Loucy (cell line): ENCODE measurements at regions not wholly inside any gene's neighbourhood (a gene's known extent, or its start where the extent isn't known, plus 50 kb on each side); places are given as distances from the start of the nearest gene placed in this dataset.
"Not testable (repeated sequence)": the region's sequence is repeated elsewhere in the genome, so short reads cannot be mapped to it uniquely, and the experiment has no call there.

Experiments
- H2AFZ ChIP-seq: fragments of 200-600 bp; sonication (generic); 2 replicates; pipeline ENCODE4 v1.6.0; 2016; ENCODE audit warnings: antibody characterized with exemption, mild to moderate bottlenecking, low read length, moderate library complexity
- H3F3A ChIP-seq: fragments of 200-600 bp; 2 replicates; pipeline ENCODE4 v1.6.0; 2016; ENCODE audit warnings: antibody characterized with exemption, low read depth, mild to moderate bottlenecking
- H3K27me3 ChIP-seq: fragments of 200-600 bp; sonication (generic); 2 replicates; pipeline ENCODE4 v1.6.1; 2014; ENCODE audit warnings: low read length, mild to moderate bottlenecking; ENCODE audit not compliant: insufficient read depth, poor library complexity, severe bottlenecking
- H3K36me3 ChIP-seq: fragments of 200-600 bp; sonication (generic); 2 replicates; pipeline ENCODE4 v1.6.1; 2016; ENCODE audit warnings: low read length; ENCODE audit not compliant: insufficient read depth
- H3K4me1 ChIP-seq: fragments of 200-600 bp; sonication (generic); 2 replicates; pipeline ENCODE4 v1.5.1; 2014; ENCODE audit warnings: low read length, mild to moderate bottlenecking; ENCODE audit not compliant: insufficient read depth, poor library complexity, severe bottlenecking
- H3K4me2 ChIP-seq: fragments of 200-600 bp; sonication (generic); 2 replicates; pipeline ENCODE4 v1.6.0; 2014; ENCODE audit warnings: antibody characterized with exemption, low read length, low read depth, mild to moderate bottlenecking; ENCODE audit not compliant: poor library complexity, severe bottlenecking
- H3K4me3 ChIP-seq: fragments of 200-600 bp; sonication (generic); 2 replicates; pipeline ENCODE4 v1.5.1; 2014; ENCODE audit warnings: low read length, mild to moderate bottlenecking, mixed read lengths; ENCODE audit not compliant: poor library complexity, severe bottlenecking
- H3K79me2 ChIP-seq: fragments of 200-600 bp; sonication (generic); 2 replicates; pipeline ENCODE4 v1.6.1; 2014; ENCODE audit warnings: low read length; ENCODE audit not compliant: insufficient read depth
- H3K9ac ChIP-seq: fragments of 200-600 bp; sonication (generic); 2 replicates; pipeline ENCODE4 v1.6.0; 2014; ENCODE audit warnings: mild to moderate bottlenecking, low read depth, low read length, moderate library complexity; ENCODE audit not compliant: poor library complexity, severe bottlenecking
- H3K9me2 ChIP-seq: fragments of 200-600 bp; sonication (generic); replicated peaks from 2 replicates; pipeline ENCODE4 v1.6.1; 2016; ENCODE audit warnings: low read depth, low read length, mixed read lengths
- H3K9me3 ChIP-seq: fragments of 200-600 bp; sonication (generic); 2 replicates; pipeline ENCODE4 v1.6.1; 2014; ENCODE audit warnings: mild to moderate bottlenecking, antibody characterized with exemption, low read length, low read depth; ENCODE audit not compliant: insufficient read depth
- H4K20me1 ChIP-seq: fragments of 200-600 bp; sonication (generic); 2 replicates; pipeline ENCODE4 v1.6.0; 2014; ENCODE audit warnings: antibody characterized with exemption, low read length, mild to moderate bottlenecking; ENCODE audit not compliant: insufficient read depth, poor library complexity, severe bottlenecking
- CTCF ChIP-seq: fragments of 200-600 bp; sonication (generic); conservative IDR thresholded peaks from 2 replicates; pipeline ENCODE4 v1.5.1; 2014; ENCODE audit warnings: mild to moderate bottlenecking, antibody characterized with exemption, low read length
- EZH2phosphoT487 ChIP-seq: fragments of 200-600 bp; IDR thresholded peaks from 2 replicates; pipeline ENCODE4 v1.6.1; 2018; ENCODE audit warnings: antibody characterized with exemption, mild to moderate bottlenecking, moderate library complexity, borderline replicate concordance

- Histone ChIP-seq H3K9ac (no peak overlapping the region), H3F3A (no peaks in the 10 kb centered on the region), H3K27me3 (no peaks in the 10 kb centered on the region), H4K20me1 (no peaks in the 10 kb centered on the region), H3K4me3 (no peak overlapping the region), H3K9me2 (no peaks in the 10 kb centered on the region), H3K36me3 (no peaks in the 10 kb centered on the region), H3K9me3 (no peaks in the 10 kb centered on the region), H3K4me2 (no peak overlapping the region), H2AFZ (no peak overlapping the region), H3K4me1 (no peaks in the 10 kb centered on the region), H3K79me2 (no peaks in the 10 kb centered on the region)
- no peak for TF ChIP-seq EZH2phosphoT487
- no peak for TF ChIP-seq CTCF
Measured at GRCh38 chrX:66863721-66864120, 224.8 kb upstream of the EDA2R start.

GRCh38 chrX:66833426-66833825 lies 194.5 kb upstream of the EDA2R start:
- H3K4me1 ChIP-seq = no peaks in the 10 kb centered on the region
- no peaks in the 10 kb centered on the region for H4K20me1 ChIP-seq
- H3K9me3 ChIP-seq = no peaks in the 10 kb centered on the region
- H3F3A ChIP-seq = no peaks in the 10 kb centered on the region
- H2AFZ ChIP-seq = no peak overlapping the region
- no peaks in the 10 kb centered on the region for H3K79me2 ChIP-seq
- no peak overlapping the region for H3K4me3 ChIP-seq
- TF ChIP-seq CTCF (no peak), EZH2phosphoT487 (no peak)
- H3K4me2 ChIP-seq = no peak overlapping the region
- H3K9ac ChIP-seq = no peak overlapping the region
- H3K9me2 ChIP-seq = no peaks in the 10 kb centered on the region
- no peaks in the 10 kb centered on the region for H3K36me3 ChIP-seq
- no peaks in the 10 kb centered on the region for H3K27me3 ChIP-seq

- H3K79me2 ChIP-seq = no peaks in the 10 kb centered on the region
- no peak overlapping the region for H3K4me3 ChIP-seq
- no peak overlapping the region for H2AFZ ChIP-seq
- no peak for TF ChIP-seq CTCF
- no peak for TF ChIP-seq EZH2phosphoT487
- H3K36me3 ChIP-seq = no peaks in the 10 kb centered on the region
- no peaks in the 10 kb centered on the region for H3K9me2 ChIP-seq
- no peak overlapping the region for H3K4me2 ChIP-seq
- no peaks in the 10 kb centered on the region for H3K9me3 ChIP-seq
- no peaks in the 10 kb centered on the region for H3K4me1 ChIP-seq
- H3K9ac ChIP-seq = no peak overlapping the region
- H3K27me3 ChIP-seq = no peaks in the 10 kb centered on the region
- H3F3A ChIP-seq = no peaks in the 10 kb centered on the region
- H4K20me1 ChIP-seq = no peaks in the 10 kb centered on the region
Measured at GRCh38 chrX:66815227-66815626, 176.3 kb upstream of the EDA2R start.

- H3K9ac ChIP-seq, H3K4me2 ChIP-seq, H3K9me2 ChIP-seq, H3F3A ChIP-seq, H4K20me1 ChIP-seq, H3K4me1 ChIP-seq, H3K36me3 ChIP-seq, H2AFZ ChIP-seq, H3K27me3 ChIP-seq, H3K9me3 ChIP-seq, H3K4me3 ChIP-seq, H3K79me2 ChIP-seq: not testable (repeated sequence)
Measured at GRCh38 chrX:66794514-66794913, 155.6 kb upstream of the EDA2R start.
